Esophagus muscularis mucosa (tissue), 4 donors: ENCODE measurements at regions not wholly inside any gene's neighbourhood (a gene's known extent, or its start where the extent isn't known, plus 50 kb on each side); places are given as distances from the start of the nearest gene placed in this dataset.

Source experiments
- EP300 ChIP-seq: sonication (generic); formaldehyde crosslinking; IDR thresholded peaks from one replicate; pipeline ENCODE4 v1.6.1; 2017; ENCODE audit warnings: antibody characterized with exemption
- POLR2A ChIP-seq: fragments of 450-650 bp; IDR thresholded peaks from one replicate; pipeline ENCODE4 v1.6.1; 2017; ENCODE audit warnings: antibody characterized with exemption, moderate library complexity, mild to moderate bottlenecking, low read depth
- POLR2AphosphoS5 ChIP-seq, 2 donors: sonication (generic); formaldehyde crosslinking; IDR thresholded peaks; one replicate each; pipeline ENCODE4 v1.6.1; 2017; ENCODE audit warnings: antibody characterized with exemption in 2 of 2
- TF ChIP-seq, protein P1 (sequence below), 3 experiments: fragments of 200-600 bp in 2 of 3; fragments of 450-650 bp in 1 of 3; sonication (generic) in 2 of 3; IDR thresholded peaks; one replicate each; pipeline ENCODE4 v1.5.1; 2017 to 2019; ENCODE audit warnings: antibody characterized with exemption in 3 of 3, mild to moderate bottlenecking in 2 of 3, moderate library complexity in 1 of 3

DNA sequence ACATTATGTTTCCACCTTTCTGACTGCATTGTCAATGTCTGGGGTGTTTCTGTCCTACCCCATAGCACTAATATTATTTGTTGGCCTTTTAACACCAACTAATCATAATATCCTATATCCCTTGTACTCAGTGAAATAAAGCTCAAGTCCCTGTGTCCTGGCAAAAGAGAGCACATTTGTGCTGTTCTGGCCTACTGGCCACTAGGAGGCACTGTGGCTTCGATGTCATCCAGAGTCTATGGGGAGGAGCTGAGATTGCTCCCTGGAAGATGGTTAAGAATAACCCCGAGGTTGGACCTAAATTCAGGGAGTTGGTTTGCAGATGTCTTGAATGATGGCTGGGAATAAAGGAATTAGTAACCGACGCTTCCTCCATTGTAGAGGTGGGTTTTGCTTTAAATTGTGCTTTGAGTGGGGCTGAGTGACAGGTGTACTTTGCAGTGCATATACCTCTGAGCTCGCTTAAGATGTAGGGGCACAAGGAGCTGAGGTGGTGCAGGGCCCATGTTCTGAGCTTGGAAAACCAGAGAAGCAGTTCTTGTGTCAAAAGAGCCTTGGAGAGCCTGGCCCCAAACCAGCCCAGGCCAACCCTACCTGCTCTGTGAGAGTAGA lies 191.2 kb upstream of the PRSS1 start:
- TF ChIP-seq POLR2A (no peak), POLR2AphosphoS5 (IDR thresholded peaks at IDR 0.05) (no peak), EP300 (no peak)
- TF ChIP-seq, protein P1, sequence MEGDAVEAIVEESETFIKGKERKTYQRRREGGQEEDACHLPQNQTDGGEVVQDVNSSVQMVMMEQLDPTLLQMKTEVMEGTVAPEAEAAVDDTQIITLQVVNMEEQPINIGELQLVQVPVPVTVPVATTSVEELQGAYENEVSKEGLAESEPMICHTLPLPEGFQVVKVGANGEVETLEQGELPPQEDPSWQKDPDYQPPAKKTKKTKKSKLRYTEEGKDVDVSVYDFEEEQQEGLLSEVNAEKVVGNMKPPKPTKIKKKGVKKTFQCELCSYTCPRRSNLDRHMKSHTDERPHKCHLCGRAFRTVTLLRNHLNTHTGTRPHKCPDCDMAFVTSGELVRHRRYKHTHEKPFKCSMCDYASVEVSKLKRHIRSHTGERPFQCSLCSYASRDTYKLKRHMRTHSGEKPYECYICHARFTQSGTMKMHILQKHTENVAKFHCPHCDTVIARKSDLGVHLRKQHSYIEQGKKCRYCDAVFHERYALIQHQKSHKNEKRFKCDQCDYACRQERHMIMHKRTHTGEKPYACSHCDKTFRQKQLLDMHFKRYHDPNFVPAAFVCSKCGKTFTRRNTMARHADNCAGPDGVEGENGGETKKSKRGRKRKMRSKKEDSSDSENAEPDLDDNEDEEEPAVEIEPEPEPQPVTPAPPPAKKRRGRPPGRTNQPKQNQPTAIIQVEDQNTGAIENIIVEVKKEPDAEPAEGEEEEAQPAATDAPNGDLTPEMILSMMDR (IDR thresholded peaks at IDR 0.05) = peak in 2 of 3 experiments; percentile 9 to 32
